K562 (cell line): ENCODE measurements at regions not wholly inside any gene's neighbourhood (a gene's known extent, or its start where the extent isn't known, plus 50 kb on each side); places are given as distances from the start of the nearest gene placed in this dataset.

Experiments
- ATAC-seq: fragments of 200-7000 bp; cut with Tn5 transposase; 3 replicates; pipeline ENCODE4 v1.9.1; 2020; ENCODE audit warnings: moderate library complexity
- BruUV-seq: library from RNA; stranded (reverse); fragments of 400-500 nt; replicated peaks from 2 replicates; lab custom pipeline; 2021; lab: Mats Ljungman, UMichigan
- CTCF ChIA-PET: fragments of 300-600 bp; formaldehyde crosslinking; extraction: SDS; loops from one replicate; lab custom pipeline; 2021; ENCODE audit warnings: low intra/inter-chr PET ratio; lab: Yijun Ruan, JAX
- POLR2A ChIA-PET: fragments of 300-600, 350-650 bp; sonication (Branson Sonifier 250); formaldehyde crosslinking; extraction: SDS; loops from one replicate; lab custom pipeline; 2021; ENCODE audit warnings: antibody characterized with exemption, inconsistent platforms; lab: Yijun Ruan, JAX
- DNase-seq, 4 experiments: peaks; one replicate each; pipeline versions ENCODE4 v3.0.0 to v3.0.0-alpha.2; 2011 to 2018; ENCODE audit warnings: low spot score in 3 of 4, mixed read lengths in 3 of 4; ENCODE audit errors: extremely low read depth in 1 of 4
- FAIRE-seq: peaks from 2 replicates; lab custom pipeline; 2011; peaks lifted over from hg19 to GRCh38; lab: Jason Lieb, UNC
- H2AFZ ChIP-seq: 2 replicates; pipeline ENCODE4 v1.6.0; 2011; ENCODE audit warnings: low read depth, low read length, control low read depth, inconsistent platforms
- H3K27ac ChIP-seq: fragments of 200-600 bp; 3 replicates; pipeline ENCODE4 v1.8.0; 2011; ENCODE audit warnings: low read depth, mild to moderate bottlenecking, control low read depth, inconsistent platforms, low read length, moderate library complexity, mixed read lengths; ENCODE audit errors: extremely low read depth
- H3K27me3 ChIP-seq, 2 experiments: fragments of 300-600 bp in 1 of 2; 2 replicates in 1 of 2; 3 replicates in 1 of 2; pipeline versions ENCODE4 v1.6.0 to v1.8.0; 2011; ENCODE audit warnings: inconsistent platforms in 2 of 2, low read length in 2 of 2, mild to moderate bottlenecking in 1 of 2, mixed read lengths in 1 of 2, moderate library complexity in 1 of 2; ENCODE audit not compliant: control insufficient read depth in 2 of 2, insufficient read depth in 2 of 2
- H3K36me3 ChIP-seq: fragments of 300-600 bp; 3 replicates; pipeline ENCODE4 v1.8.0; 2011; ENCODE audit warnings: mild to moderate bottlenecking, low read length, inconsistent platforms; ENCODE audit not compliant: control insufficient read depth, insufficient read depth
- H3K4me1 ChIP-seq, 2 experiments: fragments of 200-600 bp in 1 of 2; replicated peaks in 1 of 2; 2 replicates in 1 of 2; 3 replicates in 1 of 2; pipeline versions ENCODE4 v1.5.1 to v1.8.0; 2011; ENCODE audit warnings: inconsistent platforms in 2 of 2, low read length in 2 of 2, mild to moderate bottlenecking in 1 of 2, mixed read lengths in 1 of 2, moderate library complexity in 1 of 2; ENCODE audit not compliant: control insufficient read depth in 2 of 2, insufficient read depth in 2 of 2
- H3K4me2 ChIP-seq: 2 replicates; pipeline ENCODE4 v1.6.1; 2011; ENCODE audit warnings: low read length, control low read depth, inconsistent platforms, mixed read lengths; ENCODE audit not compliant: insufficient read depth
- H3K4me3 ChIP-seq: fragments of 200-600 bp; sonication (generic), shearing (Covaris generic); 2 replicates; pipeline ENCODE4 v1.5.1; 2016; ENCODE audit warnings: control low read depth, inconsistent platforms
- H3K79me2 ChIP-seq: fragments of 200-600 bp; 3 replicates; pipeline ENCODE4 v1.8.0; 2011; ENCODE audit warnings: low read length, inconsistent platforms; ENCODE audit not compliant: control insufficient read depth, insufficient read depth
- H3K9ac ChIP-seq, 2 experiments: 2 replicates each; pipeline versions ENCODE4 v1.6.0 to v1.6.1; 2011; ENCODE audit warnings: low read depth in 2 of 2, low read length in 2 of 2, control low read depth in 1 of 2, inconsistent platforms in 1 of 2, mild to moderate bottlenecking in 1 of 2, mixed read lengths in 1 of 2; ENCODE audit not compliant: insufficient read depth in 1 of 2
- H3K9me1 ChIP-seq: one replicate; pipeline ENCODE4 v1.6.0; 2011; ENCODE audit warnings: inconsistent platforms, mild to moderate bottlenecking, low read length, moderate library complexity; ENCODE audit not compliant: control insufficient read depth, insufficient read depth
- H3K9me3 ChIP-seq: replicated peaks from 2 replicates; pipeline ENCODE4 v1.5.1; 2011; ENCODE audit warnings: low read depth, low read length, inconsistent platforms; ENCODE audit not compliant: control insufficient read depth, insufficient read depth
- H4K20me1 ChIP-seq: replicated peaks from 2 replicates; pipeline ENCODE4 v1.6.1; 2011; ENCODE audit warnings: low read length, inconsistent platforms, mixed read lengths; ENCODE audit not compliant: control insufficient read depth, insufficient read depth
- ARHGAP35 ChIP-seq: fragments of 450-650 bp; IDR thresholded peaks from 2 replicates; pipeline ENCODE4 v1.6.1; 2018; ENCODE audit not compliant: partially characterized antibody
- CBFA2T2 ChIP-seq: fragments of 450-650 bp; conservative IDR thresholded peaks from 2 replicates; pipeline ENCODE4 v1.6.1; 2017; ENCODE audit warnings: mild to moderate bottlenecking
- ELF4 ChIP-seq: fragments of 450-650 bp; formaldehyde crosslinking; IDR thresholded peaks from 2 replicates; pipeline ENCODE4 v1.4.0; 2022; ENCODE audit warnings: missing genetic modification characterization
- TEAD4 ChIP-seq, 2 experiments: sonication (generic) in 1 of 2; formaldehyde crosslinking in 1 of 2; IDR thresholded peaks; 2 replicates each; pipeline versions ENCODE4 v1.6.1 to v1.8.0; 2012 to 2022; ENCODE audit warnings: borderline replicate concordance in 1 of 2, inconsistent platforms in 1 of 2, low read length in 1 of 2, mild to moderate bottlenecking in 1 of 2, missing genetic modification reagents in 1 of 2
- TSC22D4 ChIP-seq: fragments of 450-650 bp; IDR thresholded peaks from 2 replicates; pipeline ENCODE4 v1.6.1; 2016; ENCODE audit warnings: missing genetic modification characterization, missing biosample characterization, control low read depth
- ZBED1 ChIP-seq: IDR thresholded peaks from 2 replicates; pipeline ENCODE4 v1.6.1; 2014
- ZFP36 ChIP-seq: fragments of 150-350 bp; IDR thresholded peaks from 2 replicates; pipeline ENCODE4 v1.6.1; 2018; ENCODE audit warnings: low read length, low read depth; ENCODE audit not compliant: partially characterized antibody
- ZNF239 ChIP-seq: fragments of 250-450 bp; sonication (Bioruptor Pico); IDR thresholded peaks from 2 replicates; pipeline ENCODE4 v1.4.0; 2020; ENCODE audit warnings: mild to moderate bottlenecking
- WGBS: fragments of 100-300 bp; shearing (Covaris generic); methylation state at CpG from one replicate; pipeline ENCODE4 v1.1.6; 2016; ENCODE audit warnings: low coverage, mixed read lengths; ENCODE audit not compliant: insufficient coverage; ENCODE audit errors: missing lambda C conversion rate; 5-methylcytosine and 5-hydroxymethylcytosine counted together
- in situ Hi-C: fragments of 300-500 bp; cut with MboI; formaldehyde crosslinking; loops from 4 replicates; pipeline ENCODE4 v1.15.0; 2018; ENCODE audit warnings: inconsistent platforms, mixed read lengths
- intact Hi-C: fragments of 100-400 bp; cut with micrococcal nuclease; formaldehyde crosslinking; loops from 2 replicates; pipeline ENCODE4 v1.14.2; 2022
- TF ChIP-seq, protein P1 (sequence below): fragments of 450-650 bp; IDR thresholded peaks from 2 replicates; pipeline ENCODE4 v1.6.1; 2018; ENCODE audit warnings: mild to moderate bottlenecking, low read depth; ENCODE audit not compliant: partially characterized antibody
- TF ChIP-seq, protein P2 (sequence below): sonication (generic); formaldehyde crosslinking; IDR thresholded peaks from 2 replicates; pipeline ENCODE4 v1.8.0; 2022; ENCODE audit warnings: mild to moderate bottlenecking, missing genetic modification reagents

DNA sequence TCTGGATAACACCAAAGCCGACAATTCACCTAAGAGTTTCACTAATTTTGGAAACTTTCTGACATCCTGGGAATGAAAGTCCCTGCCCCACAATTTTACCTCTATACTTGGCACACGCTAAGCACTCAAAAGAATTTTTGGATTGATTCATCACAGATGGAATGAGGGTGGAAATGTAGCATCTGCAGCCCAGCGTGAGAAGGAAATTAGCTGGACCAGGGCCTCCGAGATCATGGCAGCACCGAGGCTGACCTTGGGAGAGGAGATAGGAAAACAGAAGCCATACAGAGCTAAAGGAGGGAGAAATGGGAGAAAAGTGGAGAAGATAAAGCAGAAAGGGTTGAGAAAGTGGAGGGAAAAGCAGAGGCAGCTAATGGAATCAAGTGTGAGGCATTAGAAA lies 606.6 kb upstream of the DPP6 start:
- DNase-seq, result no peak
- Histone ChIP-seq H3K9me1 (no peaks in the 10 kb centered on the region), H3K4me1 (no peaks in the 10 kb centered on the region), H2AFZ (no peak overlapping the region), H3K9me3 (no peaks in the 10 kb centered on the region), H3K4me3 (no peak overlapping the region), H3K27me3 (peaks cover 38 to 48% of the 10 kb centered on the region in 2 experiments), H4K20me1 (peaks cover 3% of the 10 kb centered on the region; the same call in 1 of the 2 replicates), H3K4me2 (no peak overlapping the region), H3K36me3 (no peaks in the 10 kb centered on the region), H3K9ac (no peak overlapping the region), H3K27ac (no peak overlapping the region), H3K79me2 (no peaks in the 10 kb centered on the region)
- POLR2A ChIA-PET, result interaction anchor here (0.7 kb wide), 1 partner anchor 46 kb away, joined by 3 read pairs; no protein-coding TSS in a partner anchor
- TF ChIP-seq TSC22D4 (tag) (no peak), ARHGAP35 (no peak), ELF4 (CRISPR knock-in tag) (no peak), TEAD4 (IDR thresholded peaks at IDR 0.05; ENCODE audit: low read length) (no peak), TEAD4 (CRISPR knock-in tag; IDR thresholded peaks at IDR 0.05; ENCODE audit: borderline replicate concordance) (no peak), CBFA2T2 (no peak), ZBED1 (no peak), ZFP36 (no peak), ZNF239 (CRISPR knock-in tag) (no peak)
- TF ChIP-seq, protein P1, sequence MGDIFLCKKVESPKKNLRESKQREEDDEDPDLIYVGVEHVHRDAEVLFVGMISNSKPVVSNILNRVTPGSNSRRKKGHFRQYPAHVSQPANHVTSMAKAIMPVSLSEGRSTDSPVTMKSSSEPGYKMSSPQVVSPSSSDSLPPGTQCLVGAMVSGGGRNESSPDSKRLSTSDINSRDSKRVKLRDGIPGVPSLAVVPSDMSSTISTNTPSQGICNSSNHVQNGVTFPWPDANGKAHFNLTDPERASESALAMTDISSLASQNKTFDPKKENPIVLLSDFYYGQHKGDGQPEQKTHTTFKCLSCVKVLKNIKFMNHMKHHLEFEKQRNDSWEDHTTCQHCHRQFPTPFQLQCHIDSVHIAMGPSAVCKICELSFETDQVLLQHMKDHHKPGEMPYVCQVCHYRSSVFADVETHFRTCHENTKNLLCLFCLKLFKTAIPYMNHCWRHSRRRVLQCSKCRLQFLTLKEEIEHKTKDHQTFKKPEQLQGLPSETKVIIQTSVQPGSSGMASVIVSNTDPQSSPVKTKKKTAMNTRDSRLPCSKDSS, result no peak
- TF ChIP-seq, protein P2, sequence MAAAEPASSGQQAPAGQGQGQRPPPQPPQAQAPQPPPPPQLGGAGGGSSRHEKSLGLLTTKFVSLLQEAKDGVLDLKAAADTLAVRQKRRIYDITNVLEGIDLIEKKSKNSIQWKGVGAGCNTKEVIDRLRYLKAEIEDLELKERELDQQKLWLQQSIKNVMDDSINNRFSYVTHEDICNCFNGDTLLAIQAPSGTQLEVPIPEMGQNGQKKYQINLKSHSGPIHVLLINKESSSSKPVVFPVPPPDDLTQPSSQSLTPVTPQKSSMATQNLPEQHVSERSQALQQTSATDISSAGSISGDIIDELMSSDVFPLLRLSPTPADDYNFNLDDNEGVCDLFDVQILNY, result no peak
- no TSS peak for BruUV-seq
- intact Hi-C loops, result no loop called here
- CTCF ChIA-PET, result no interaction called here
- in situ Hi-C loops, result no loop called here
- FAIRE-seq, result no peak
- 2% methylated on average over 5 of the region's 5 CpGs for WGBS
- no peak for ATAC-seq
